ENCODE measurements at regions not wholly inside any gene's neighbourhood (a gene's known extent, or its start where the extent isn't known, plus 50 kb on each side); places are given as distances from the start of the nearest gene placed in this dataset.

GRCh38 chr2:15737314-15738224 is 145.9 kb downstream of the DDX1 start:
- Mint-ChIP-seq H3K27ac (no peak overlapping the region), H3K9me3 (no peaks in the 10 kb centered on the region), H3K4me3 (no peak overlapping the region), H3K4me1 (ENCODE audit: low read depth) (no peaks in the 10 kb centered on the region), H3K36me3 (ENCODE audit: low read depth) (no peaks in the 10 kb centered on the region), H3K27me3 (peaks cover 6% of the 10 kb centered on the region)
- Histone ChIP-seq H3K36me3 (ENCODE audit: insufficient read depth, low read length) (no peaks in the 10 kb centered on the region), H3K4me1 (ENCODE audit: insufficient read depth, low read length) (no peaks in the 10 kb centered on the region), H3K4me3 (ENCODE audit: low read length) (no peak overlapping the region), H3K9me3 (ENCODE audit: control insufficient read depth in 1 of 2, insufficient read depth in 1 of 2, low read length in 2 of 2) (peaks cover 0 to 5% of the 10 kb centered on the region in 2 experiments), H3K27me3 (ENCODE audit: control insufficient read depth in 1 of 2, insufficient read depth in 2 of 2, low read length in 2 of 2) (peaks cover 0 to 2% of the 10 kb centered on the region in 2 experiments), H3K27ac (ENCODE audit: low read depth in 1 of 2, low read length in 2 of 2) (no peak overlapping the region)
- intact Hi-C loops (cut with DNase I, micrococcal nuclease), result no loop called here
- ATAC-seq (ENCODE audit: poor library complexity) (no peak), DNase-seq (no peak)
- POLR2A ChIA-PET, result no interaction called here
- TF ChIP-seq, protein P1, sequence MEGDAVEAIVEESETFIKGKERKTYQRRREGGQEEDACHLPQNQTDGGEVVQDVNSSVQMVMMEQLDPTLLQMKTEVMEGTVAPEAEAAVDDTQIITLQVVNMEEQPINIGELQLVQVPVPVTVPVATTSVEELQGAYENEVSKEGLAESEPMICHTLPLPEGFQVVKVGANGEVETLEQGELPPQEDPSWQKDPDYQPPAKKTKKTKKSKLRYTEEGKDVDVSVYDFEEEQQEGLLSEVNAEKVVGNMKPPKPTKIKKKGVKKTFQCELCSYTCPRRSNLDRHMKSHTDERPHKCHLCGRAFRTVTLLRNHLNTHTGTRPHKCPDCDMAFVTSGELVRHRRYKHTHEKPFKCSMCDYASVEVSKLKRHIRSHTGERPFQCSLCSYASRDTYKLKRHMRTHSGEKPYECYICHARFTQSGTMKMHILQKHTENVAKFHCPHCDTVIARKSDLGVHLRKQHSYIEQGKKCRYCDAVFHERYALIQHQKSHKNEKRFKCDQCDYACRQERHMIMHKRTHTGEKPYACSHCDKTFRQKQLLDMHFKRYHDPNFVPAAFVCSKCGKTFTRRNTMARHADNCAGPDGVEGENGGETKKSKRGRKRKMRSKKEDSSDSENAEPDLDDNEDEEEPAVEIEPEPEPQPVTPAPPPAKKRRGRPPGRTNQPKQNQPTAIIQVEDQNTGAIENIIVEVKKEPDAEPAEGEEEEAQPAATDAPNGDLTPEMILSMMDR (IDR thresholded peaks at IDR 0.05), result no peak
- CTCF ChIA-PET, result no interaction called here

GRCh38 chr2:15738225-15738546 is 146.5 kb downstream of the DDX1 start:
- Mint-ChIP-seq H3K9me3 (no peaks in the 10 kb centered on the region), H3K27ac (no peak overlapping the region), H3K27me3 (peaks cover 7% of the 10 kb centered on the region), H3K4me1 (ENCODE audit: low read depth) (no peaks in the 10 kb centered on the region), H3K36me3 (ENCODE audit: low read depth) (no peaks in the 10 kb centered on the region), H3K4me3 (no peak overlapping the region)
- no peaks in the 10 kb centered on the region for H3K4me1 ChIP-seq (ENCODE audit: insufficient read depth, low read length)
- TF ChIP-seq, protein P1 (IDR thresholded peaks at IDR 0.05), result no peak
- H3K36me3 ChIP-seq (ENCODE audit: insufficient read depth, low read length), result no peaks in the 10 kb centered on the region
- no peak overlapping the region for H3K27ac ChIP-seq (ENCODE audit: low read depth in 1 of 2, low read length in 2 of 2)
- no peak overlapping the region for H3K4me3 ChIP-seq (ENCODE audit: low read length)
- no peak for DNase-seq
- no peak for ATAC-seq (ENCODE audit: poor library complexity)
- CTCF ChIA-PET, result no interaction called here
- H3K27me3 ChIP-seq (ENCODE audit: control insufficient read depth in 1 of 2, insufficient read depth in 2 of 2, low read length in 2 of 2), result peaks cover 0 to 2% of the 10 kb centered on the region in 2 experiments
- peaks cover 0 to 5% of the 10 kb centered on the region in 2 experiments for H3K9me3 ChIP-seq (ENCODE audit: control insufficient read depth in 1 of 2, insufficient read depth in 1 of 2, low read length in 2 of 2)
- POLR2A ChIA-PET, result no interaction called here
- intact Hi-C loops (cut with DNase I, micrococcal nuclease), result no loop called here

DNA sequence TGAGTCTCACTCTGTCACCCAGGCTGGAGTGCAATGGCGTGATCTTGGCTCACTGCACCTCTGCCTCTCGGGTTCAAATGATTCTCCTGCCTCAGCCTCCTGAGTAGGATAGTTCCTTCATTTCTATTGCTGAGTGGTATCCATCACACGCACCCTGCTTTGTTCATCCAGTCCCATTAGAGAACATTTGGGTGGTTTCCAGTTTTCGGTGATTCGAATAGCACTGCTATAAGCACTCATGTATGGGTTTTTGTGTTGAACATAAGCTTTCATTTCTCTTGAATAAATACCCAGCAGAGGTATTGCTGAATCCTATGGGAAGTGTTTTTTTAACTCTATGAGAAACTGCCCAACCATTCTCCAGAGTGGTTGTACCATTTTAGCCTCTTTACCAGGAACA is 147.3 kb downstream of the DDX1 start:
- Mint-ChIP-seq H3K4me1 (ENCODE audit: low read depth) (no peaks in the 10 kb centered on the region), H3K36me3 (ENCODE audit: low read depth) (no peaks in the 10 kb centered on the region), H3K4me3 (no peak overlapping the region), H3K27me3 (peaks cover 9% of the 10 kb centered on the region), H3K9me3 (no peaks in the 10 kb centered on the region), H3K27ac (no peak overlapping the region)
- ChIA-PET POLR2A (no interaction called here), CTCF (no interaction called here)
- Histone ChIP-seq H3K27me3 (ENCODE audit: control insufficient read depth in 1 of 2, insufficient read depth in 2 of 2, low read length in 2 of 2) (peaks cover 0 to 2% of the 10 kb centered on the region in 2 experiments), H3K36me3 (ENCODE audit: insufficient read depth, low read length) (no peaks in the 10 kb centered on the region), H3K4me3 (ENCODE audit: low read length) (no peak overlapping the region), H3K9me3 (ENCODE audit: control insufficient read depth in 1 of 2, insufficient read depth in 1 of 2, low read length in 2 of 2) (peaks cover 0 to 5% of the 10 kb centered on the region in 2 experiments), H3K27ac (ENCODE audit: low read depth in 1 of 2, low read length in 2 of 2) (no peak overlapping the region), H3K4me1 (ENCODE audit: insufficient read depth, low read length) (no peaks in the 10 kb centered on the region)
- ATAC-seq (ENCODE audit: poor library complexity) (no peak), DNase-seq (no peak)
- TF ChIP-seq, protein P1 (IDR thresholded peaks at IDR 0.05), result no peak
- intact Hi-C loops (cut with DNase I, micrococcal nuclease), result no loop called here
